Gastroesophageal sphincter (tissue), 3 donors: ENCODE measurements at regions not wholly inside any gene's neighbourhood (a gene's known extent, or its start where the extent isn't known, plus 50 kb on each side); places are given as distances from the start of the nearest gene placed in this dataset.

Experiments
- POLR2AphosphoS5 ChIP-seq: sonication (generic); formaldehyde crosslinking; IDR thresholded peaks from one replicate; pipeline ENCODE4 v1.6.1; 2017; ENCODE audit warnings: antibody characterized with exemption
- TF ChIP-seq, protein P1 (sequence below), 4 experiments: fragments of 200-600 bp in 2 of 4; fragments of 450-650 bp in 2 of 4; sonication (generic) in 1 of 4; IDR thresholded peaks; one replicate each; pipeline ENCODE4 v1.5.1; 2017 to 2019; ENCODE audit warnings: antibody characterized with exemption in 4 of 4, mild to moderate bottlenecking in 2 of 4, moderate library complexity in 2 of 4

DNA sequence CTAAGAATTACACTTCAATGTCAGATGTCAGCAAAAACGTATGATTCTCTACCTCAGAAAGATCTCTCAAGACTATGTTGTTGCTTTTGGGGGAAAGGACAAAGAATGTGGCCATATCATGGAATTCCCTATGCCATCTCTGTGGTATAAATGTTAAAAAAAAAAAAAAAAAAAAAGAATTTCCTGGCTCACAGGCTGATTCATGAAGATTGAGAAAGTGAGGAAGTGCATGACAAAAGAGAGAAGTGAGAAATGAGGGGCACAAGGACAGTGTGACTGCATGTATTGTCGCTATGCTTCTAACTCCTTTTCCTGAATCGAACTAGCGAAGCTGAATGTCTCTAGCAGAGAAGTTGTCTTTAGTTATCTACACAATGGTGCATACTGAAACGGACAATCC, 80.6 kb upstream of the CARD18 start:
- TF ChIP-seq, protein P1, sequence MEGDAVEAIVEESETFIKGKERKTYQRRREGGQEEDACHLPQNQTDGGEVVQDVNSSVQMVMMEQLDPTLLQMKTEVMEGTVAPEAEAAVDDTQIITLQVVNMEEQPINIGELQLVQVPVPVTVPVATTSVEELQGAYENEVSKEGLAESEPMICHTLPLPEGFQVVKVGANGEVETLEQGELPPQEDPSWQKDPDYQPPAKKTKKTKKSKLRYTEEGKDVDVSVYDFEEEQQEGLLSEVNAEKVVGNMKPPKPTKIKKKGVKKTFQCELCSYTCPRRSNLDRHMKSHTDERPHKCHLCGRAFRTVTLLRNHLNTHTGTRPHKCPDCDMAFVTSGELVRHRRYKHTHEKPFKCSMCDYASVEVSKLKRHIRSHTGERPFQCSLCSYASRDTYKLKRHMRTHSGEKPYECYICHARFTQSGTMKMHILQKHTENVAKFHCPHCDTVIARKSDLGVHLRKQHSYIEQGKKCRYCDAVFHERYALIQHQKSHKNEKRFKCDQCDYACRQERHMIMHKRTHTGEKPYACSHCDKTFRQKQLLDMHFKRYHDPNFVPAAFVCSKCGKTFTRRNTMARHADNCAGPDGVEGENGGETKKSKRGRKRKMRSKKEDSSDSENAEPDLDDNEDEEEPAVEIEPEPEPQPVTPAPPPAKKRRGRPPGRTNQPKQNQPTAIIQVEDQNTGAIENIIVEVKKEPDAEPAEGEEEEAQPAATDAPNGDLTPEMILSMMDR (IDR thresholded peaks at IDR 0.05), result no peak
- no peak for TF ChIP-seq POLR2AphosphoS5
